HepG2 (cell line): ENCODE measurements at regions not wholly inside any gene's neighbourhood (a gene's known extent, or its start where the extent isn't known, plus 50 kb on each side); places are given as distances from the start of the nearest gene placed in this dataset.

Experiments
- ATAC-seq: fragments of 200-7000 bp; cut with Tn5 transposase; 3 replicates; pipeline ENCODE4 v1.9.1; 2020; ENCODE audit warnings: mild to moderate bottlenecking, moderate library complexity
- BruUV-seq: library from RNA; stranded (reverse); fragments of 400-500 nt; replicated peaks from 2 replicates; lab custom pipeline; 2021; lab: Mats Ljungman, UMichigan
- CTCF ChIA-PET: fragments of 300-600 bp; formaldehyde crosslinking; extraction: SDS; loops from one replicate; lab custom pipeline; 2021; ENCODE audit warnings: low total read pairs, inconsistent platforms, low intra/inter-chr PET ratio; lab: Yijun Ruan, JAX
- POLR2A ChIA-PET: fragments of 350-600 bp; sonication (Branson Sonifier 250); formaldehyde crosslinking; loops from one replicate; lab custom pipeline; 2020; ENCODE audit warnings: antibody characterized with exemption, inconsistent platforms; lab: Yijun Ruan, JAX
- DNase-seq: peaks from one replicate; pipeline ENCODE4 v3.0.0-alpha.2; 2015; ENCODE audit warnings: low spot score
- FAIRE-seq: peaks from 3 replicates; lab custom pipeline; 2011; peaks lifted over from hg19 to GRCh38; lab: Jason Lieb, UNC
- H2AFZ ChIP-seq: one replicate; pipeline ENCODE4 v1.6.1; 2011; ENCODE audit warnings: low read length, inconsistent platforms
- H3K27ac ChIP-seq: fragments of 300-600 bp; 3 replicates; pipeline ENCODE4 v1.8.0; 2011; ENCODE audit warnings: mixed run types, mild to moderate bottlenecking, mixed read lengths, low read length, inconsistent platforms; ENCODE audit not compliant: insufficient read depth; ENCODE audit errors: extremely low read length
- H3K27me3 ChIP-seq, 2 experiments: fragments of 200-600 bp in 1 of 2; 2 replicates in 1 of 2; 3 replicates in 1 of 2; pipeline versions ENCODE4 v1.6.0 to v1.8.0; 2011; ENCODE audit warnings: low read length in 2 of 2, mild to moderate bottlenecking in 2 of 2, moderate library complexity in 2 of 2, inconsistent platforms in 1 of 2; ENCODE audit not compliant: insufficient read depth in 2 of 2, control insufficient read depth in 1 of 2
- H3K36me3 ChIP-seq, 2 experiments: fragments of 200-600 bp in 1 of 2; replicated peaks in 1 of 2; 2 replicates in 1 of 2; 3 replicates in 1 of 2; pipeline versions ENCODE4 v1.5.1 to v1.8.0; 2011; ENCODE audit warnings: low read length in 2 of 2, inconsistent platforms in 1 of 2; ENCODE audit not compliant: insufficient read depth in 2 of 2, control insufficient read depth in 1 of 2
- H3K4me1 ChIP-seq: 2 replicates; pipeline ENCODE4 v1.5.1; 2012; ENCODE audit warnings: low read length, inconsistent platforms; ENCODE audit not compliant: insufficient read depth
- H3K4me2 ChIP-seq: 2 replicates; pipeline ENCODE4 v1.6.0; 2011; ENCODE audit warnings: low read depth, low read length, inconsistent platforms
- H3K4me3 ChIP-seq, 3 experiments: fragments of 200-600 bp in 1 of 3; sonication (generic), shearing (Covaris generic) in 1 of 3; replicated peaks in 1 of 3; 2 replicates each; pipeline ENCODE4 v1.5.1; 2011 to 2016; ENCODE audit warnings: low read length in 3 of 3, inconsistent platforms in 2 of 3, low read depth in 2 of 3, mild to moderate bottlenecking in 2 of 3, control low read depth in 1 of 3, mixed read lengths in 1 of 3; ENCODE audit not compliant: insufficient read depth in 1 of 3
- H3K79me2 ChIP-seq: one replicate; pipeline ENCODE4 v1.6.1; 2011; ENCODE audit warnings: low read length, inconsistent platforms; ENCODE audit not compliant: insufficient read depth
- H3K9ac ChIP-seq: 2 replicates; pipeline ENCODE4 v1.6.0; 2011; ENCODE audit warnings: mild to moderate bottlenecking, low read depth, low read length, inconsistent platforms; ENCODE audit not compliant: insufficient read depth
- H3K9me3 ChIP-seq: 2 replicates; pipeline ENCODE4 v1.5.1; 2012; ENCODE audit warnings: mild to moderate bottlenecking, low read length
- H4K20me1 ChIP-seq: 2 replicates; pipeline ENCODE4 v1.6.0; 2011; ENCODE audit warnings: inconsistent platforms, mild to moderate bottlenecking, low read length, moderate library complexity; ENCODE audit not compliant: insufficient read depth
- CREB1 ChIP-seq, 2 experiments: fragments of 450-650 bp in 1 of 2; IDR thresholded peaks; 2 replicates each; pipeline ENCODE4 v1.6.1; 2016 to 2017; ENCODE audit warnings: control low read depth in 1 of 2, mild to moderate bottlenecking in 1 of 2, missing compliant biosample characterization in 1 of 2, missing genetic modification characterization in 1 of 2
- EHMT2 ChIP-seq: fragments of 200-600 bp; sonication (generic); IDR thresholded peaks from 2 replicates; pipeline ENCODE4 v1.7.0; 2017; ENCODE audit warnings: antibody characterized with exemption, low read depth, low read length, borderline replicate concordance
- KDM5B ChIP-seq: sonication (generic); formaldehyde crosslinking; IDR thresholded peaks from 2 replicates; pipeline ENCODE4 v1.4.0; 2020; ENCODE audit warnings: missing genetic modification reagents, mild to moderate bottlenecking, borderline replicate concordance
- MTA1 ChIP-seq: sonication (generic); formaldehyde crosslinking; IDR thresholded peaks from 2 replicates; pipeline ENCODE4 v1.4.0; 2020; ENCODE audit warnings: missing genetic modification reagents, mild to moderate bottlenecking, borderline replicate concordance
- ZNF136 ChIP-seq: sonication (generic); formaldehyde crosslinking; IDR thresholded peaks from 2 replicates; pipeline ENCODE4 v1.8.1; 2022; ENCODE audit warnings: low read depth, mild to moderate bottlenecking, moderate library complexity, missing genetic modification reagents
- ZNF382 ChIP-seq: sonication (generic); formaldehyde crosslinking; IDR thresholded peaks from 2 replicates; pipeline ENCODE4 v1.5.0; 2020; ENCODE audit warnings: missing genetic modification reagents, mild to moderate bottlenecking, borderline replicate concordance
- ZNF737 ChIP-seq: sonication (generic); formaldehyde crosslinking; IDR thresholded peaks from 2 replicates; pipeline ENCODE4 v1.5.0; 2020; ENCODE audit warnings: missing genetic modification reagents, mild to moderate bottlenecking, borderline replicate concordance
- ZNF75D ChIP-seq: sonication (generic); formaldehyde crosslinking; IDR thresholded peaks from 2 replicates; pipeline ENCODE4 v1.8.1; 2023; ENCODE audit warnings: missing genetic modification reagents, mild to moderate bottlenecking, borderline replicate concordance
- ZNF850 ChIP-seq: sonication (generic); formaldehyde crosslinking; conservative IDR thresholded peaks from 2 replicates; pipeline ENCODE4 v1.9.0; 2021; ENCODE audit warnings: mild to moderate bottlenecking, missing genetic modification reagents
- ZSCAN20 ChIP-seq: sonication (generic); formaldehyde crosslinking; IDR thresholded peaks from 2 replicates; pipeline ENCODE4 v1.4.0; 2020; ENCODE audit warnings: missing genetic modification reagents, mild to moderate bottlenecking, borderline replicate concordance
- ZSCAN21 ChIP-seq: sonication (generic); formaldehyde crosslinking; IDR thresholded peaks from 2 replicates; pipeline ENCODE4 v1.8.0; 2022; ENCODE audit warnings: mild to moderate bottlenecking, missing genetic modification reagents, moderate library complexity, borderline replicate concordance
- WGBS: methylation state at CpG from one replicate; pipeline ENCODE4 v1.1.6; 2017; ENCODE audit warnings: low lambda C conversion rate; 5-methylcytosine and 5-hydroxymethylcytosine counted together
- in situ Hi-C: cut with HindIII; loops from 2 replicates; pipeline ENCODE4 v1.10.0; 2017; ENCODE audit warnings: low pct_unique_long_range_greater_than_20kb; ENCODE audit not compliant: extremely low pct_ligation_motif_present
- intact Hi-C: fragments of 100-400 bp; cut with micrococcal nuclease; formaldehyde crosslinking; loops from one replicate; pipeline ENCODE4 v1.10.0; 2022; ENCODE audit not compliant: unreplicated experiment
- TF ChIP-seq, protein P1 (sequence below): sonication (generic); formaldehyde crosslinking; IDR thresholded peaks from 2 replicates; pipeline ENCODE4 v1.4.0; 2020; ENCODE audit warnings: missing genetic modification reagents, borderline replicate concordance
- TF ChIP-seq, protein P2 (sequence below): sonication (generic); formaldehyde crosslinking; IDR thresholded peaks from 2 replicates; pipeline ENCODE4 v1.9.0; 2021; ENCODE audit warnings: missing genetic modification reagents, borderline replicate concordance
- TF ChIP-seq, protein P3 (sequence below): IDR thresholded peaks from 2 replicates; pipeline ENCODE4 v1.6.1; 2016; ENCODE audit warnings: low read depth, control low read depth
- TF ChIP-seq, protein P4 (sequence below): sonication (generic); formaldehyde crosslinking; IDR thresholded peaks from 2 replicates; pipeline ENCODE4 v1.5.0; 2020; ENCODE audit warnings: missing genetic modification reagents

DNA sequence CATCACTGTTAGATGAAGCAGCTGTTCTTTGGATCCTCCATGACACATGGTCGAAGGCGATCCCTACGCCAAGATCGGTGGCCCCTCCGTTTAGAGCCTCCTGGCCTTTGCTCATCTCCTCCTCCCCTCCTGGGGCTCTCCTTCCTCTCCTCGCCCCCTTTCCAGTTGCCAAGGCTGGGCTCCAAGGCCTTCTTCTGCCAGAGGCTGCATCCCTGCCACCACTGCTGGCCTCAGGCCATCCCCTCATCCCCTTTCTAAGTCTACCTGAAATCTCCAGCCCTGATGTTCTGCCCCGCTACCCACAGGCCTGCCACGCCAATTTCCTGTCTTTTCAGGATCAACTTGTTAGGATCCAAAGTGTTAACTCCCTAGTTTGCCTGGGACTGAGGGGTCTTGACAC, 265.1 kb upstream of the ZMIZ1 start (continued):
- TF ChIP-seq, protein P1, sequence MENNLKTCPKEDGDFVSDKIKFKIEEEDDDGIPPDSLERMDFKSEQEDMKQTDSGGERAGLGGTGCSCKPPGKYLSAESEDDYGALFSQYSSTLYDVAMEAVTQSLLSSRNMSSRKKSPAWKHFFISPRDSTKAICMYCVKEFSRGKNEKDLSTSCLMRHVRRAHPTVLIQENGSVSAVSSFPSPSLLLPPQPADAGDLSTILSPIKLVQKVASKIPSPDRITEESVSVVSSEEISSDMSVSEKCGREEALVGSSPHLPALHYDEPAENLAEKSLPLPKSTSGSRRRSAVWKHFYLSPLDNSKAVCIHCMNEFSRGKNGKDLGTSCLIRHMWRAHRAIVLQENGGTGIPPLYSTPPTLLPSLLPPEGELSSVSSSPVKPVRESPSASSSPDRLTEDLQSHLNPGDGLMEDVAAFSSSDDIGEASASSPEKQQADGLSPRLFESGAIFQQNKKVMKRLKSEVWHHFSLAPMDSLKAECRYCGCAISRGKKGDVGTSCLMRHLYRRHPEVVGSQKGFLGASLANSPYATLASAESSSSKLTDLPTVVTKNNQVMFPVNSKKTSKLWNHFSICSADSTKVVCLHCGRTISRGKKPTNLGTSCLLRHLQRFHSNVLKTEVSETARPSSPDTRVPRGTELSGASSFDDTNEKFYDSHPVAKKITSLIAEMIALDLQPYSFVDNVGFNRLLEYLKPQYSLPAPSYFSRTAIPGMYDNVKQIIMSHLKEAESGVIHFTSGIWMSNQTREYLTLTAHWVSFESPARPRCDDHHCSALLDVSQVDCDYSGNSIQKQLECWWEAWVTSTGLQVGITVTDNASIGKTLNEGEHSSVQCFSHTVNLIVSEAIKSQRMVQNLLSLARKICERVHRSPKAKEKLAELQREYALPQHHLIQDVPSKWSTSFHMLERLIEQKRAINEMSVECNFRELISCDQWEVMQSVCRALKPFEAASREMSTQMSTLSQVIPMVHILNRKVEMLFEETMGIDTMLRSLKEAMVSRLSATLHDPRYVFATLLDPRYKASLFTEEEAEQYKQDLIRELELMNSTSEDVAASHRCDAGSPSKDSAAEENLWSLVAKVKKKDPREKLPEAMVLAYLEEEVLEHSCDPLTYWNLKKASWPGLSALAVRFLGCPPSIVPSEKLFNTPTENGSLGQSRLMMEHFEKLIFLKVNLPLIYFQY (CRISPR knock-in tag), result no peak
- TF ChIP-seq KDM5B (CRISPR knock-in tag) (no peak), ZSCAN20 (no peak), CREB1 (IDR thresholded peaks at IDR 0.05) (no peak), CREB1 (CRISPR knock-in tag; IDR thresholded peaks at IDR 0.05) (no peak)

DNA sequence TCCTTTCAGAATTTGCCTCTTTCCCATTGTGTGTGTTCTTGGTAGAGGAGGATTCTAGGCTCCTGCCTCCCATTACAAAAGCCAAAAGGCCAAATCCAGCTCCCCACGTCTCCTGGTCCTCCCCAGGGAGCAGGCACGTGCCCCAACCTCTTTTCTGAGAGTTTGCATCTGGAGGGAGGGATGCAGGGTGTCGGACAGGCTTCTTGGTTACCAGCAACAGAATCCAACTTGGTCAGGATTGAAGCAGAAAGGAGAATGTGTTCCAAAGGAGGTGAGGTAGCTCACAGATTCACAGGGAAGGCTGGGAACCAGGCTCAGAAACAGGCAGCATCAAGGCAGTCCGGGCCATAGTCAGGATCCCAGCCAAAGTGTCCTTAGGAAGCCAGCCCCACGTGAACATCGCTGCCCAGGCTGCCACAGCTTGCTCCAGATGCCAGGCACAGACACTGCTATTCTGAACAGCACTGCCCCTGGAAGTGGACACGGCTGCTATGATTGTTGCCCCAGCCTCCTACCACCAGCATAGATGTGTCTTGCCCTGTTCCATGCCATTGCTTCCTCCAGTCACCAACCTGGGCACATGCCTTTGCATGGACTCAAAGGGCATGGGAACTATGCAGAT, 264.2 kb upstream of the ZMIZ1 start:
- Histone ChIP-seq H3K27ac (no peak overlapping the region), H3K4me2 (no peak overlapping the region), H3K9me3 (no peaks in the 10 kb centered on the region), H4K20me1 (no peaks in the 10 kb centered on the region), H3K9ac (no peak overlapping the region), H3K36me3 (no peaks in the 10 kb centered on the region), H2AFZ (no peak overlapping the region), H3K4me1 (no peaks in the 10 kb centered on the region), H3K27me3 (peaks cover 2 to 38% of the 10 kb centered on the region in 2 experiments; a peak in 4 of 5 replicates), H3K4me3 (no peak overlapping the region), H3K79me2 (no peaks in the 10 kb centered on the region)
- ATAC-seq (no peak), FAIRE-seq (no peak), DNase-seq (no peak)
- CTCF ChIA-PET, result no interaction called here
- no TSS peak for BruUV-seq
- POLR2A ChIA-PET, result no interaction called here
- WGBS, result 38% methylated on average over 4 of the region's 7 CpGs
- in situ Hi-C loops, result no loop called here
- intact Hi-C loops, result no loop called here
- TF ChIP-seq ZSCAN21 (CRISPR knock-in tag) (no peak), KDM5B (CRISPR knock-in tag) (no peak), ZNF75D (CRISPR knock-in tag) (no peak), ZNF382 (CRISPR knock-in tag) (no peak), ZNF737 (no peak), ZNF850 (CRISPR knock-in tag) (no peak), EHMT2 (no peak), MTA1 (CRISPR knock-in tag) (no peak), ZNF136 (CRISPR knock-in tag) (no peak)
- TF ChIP-seq, protein P2, sequence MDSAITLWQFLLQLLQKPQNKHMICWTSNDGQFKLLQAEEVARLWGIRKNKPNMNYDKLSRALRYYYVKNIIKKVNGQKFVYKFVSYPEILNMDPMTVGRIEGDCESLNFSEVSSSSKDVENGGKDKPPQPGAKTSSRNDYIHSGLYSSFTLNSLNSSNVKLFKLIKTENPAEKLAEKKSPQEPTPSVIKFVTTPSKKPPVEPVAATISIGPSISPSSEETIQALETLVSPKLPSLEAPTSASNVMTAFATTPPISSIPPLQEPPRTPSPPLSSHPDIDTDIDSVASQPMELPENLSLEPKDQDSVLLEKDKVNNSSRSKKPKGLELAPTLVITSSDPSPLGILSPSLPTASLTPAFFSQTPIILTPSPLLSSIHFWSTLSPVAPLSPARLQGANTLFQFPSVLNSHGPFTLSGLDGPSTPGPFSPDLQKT, result no peak
- TF ChIP-seq, protein P3, sequence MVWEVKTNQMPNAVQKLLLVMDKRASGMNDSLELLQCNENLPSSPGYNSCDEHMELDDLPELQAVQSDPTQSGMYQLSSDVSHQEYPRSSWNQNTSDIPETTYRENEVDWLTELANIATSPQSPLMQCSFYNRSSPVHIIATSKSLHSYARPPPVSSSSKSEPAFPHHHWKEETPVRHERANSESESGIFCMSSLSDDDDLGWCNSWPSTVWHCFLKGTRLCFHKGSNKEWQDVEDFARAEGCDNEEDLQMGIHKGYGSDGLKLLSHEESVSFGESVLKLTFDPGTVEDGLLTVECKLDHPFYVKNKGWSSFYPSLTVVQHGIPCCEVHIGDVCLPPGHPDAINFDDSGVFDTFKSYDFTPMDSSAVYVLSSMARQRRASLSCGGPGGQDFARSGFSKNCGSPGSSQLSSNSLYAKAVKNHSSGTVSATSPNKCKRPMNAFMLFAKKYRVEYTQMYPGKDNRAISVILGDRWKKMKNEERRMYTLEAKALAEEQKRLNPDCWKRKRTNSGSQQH (CRISPR knock-in tag), result no peak
- TF ChIP-seq, protein P4, sequence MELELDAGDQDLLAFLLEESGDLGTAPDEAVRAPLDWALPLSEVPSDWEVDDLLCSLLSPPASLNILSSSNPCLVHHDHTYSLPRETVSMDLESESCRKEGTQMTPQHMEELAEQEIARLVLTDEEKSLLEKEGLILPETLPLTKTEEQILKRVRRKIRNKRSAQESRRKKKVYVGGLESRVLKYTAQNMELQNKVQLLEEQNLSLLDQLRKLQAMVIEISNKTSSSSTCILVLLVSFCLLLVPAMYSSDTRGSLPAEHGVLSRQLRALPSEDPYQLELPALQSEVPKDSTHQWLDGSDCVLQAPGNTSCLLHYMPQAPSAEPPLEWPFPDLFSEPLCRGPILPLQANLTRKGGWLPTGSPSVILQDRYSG, result no peak
